ENCODE measurements at regions not wholly inside any gene's neighbourhood (a gene's known extent, or its start where the extent isn't known, plus 50 kb on each side); places are given as distances from the start of the nearest gene placed in this dataset.

DNA sequence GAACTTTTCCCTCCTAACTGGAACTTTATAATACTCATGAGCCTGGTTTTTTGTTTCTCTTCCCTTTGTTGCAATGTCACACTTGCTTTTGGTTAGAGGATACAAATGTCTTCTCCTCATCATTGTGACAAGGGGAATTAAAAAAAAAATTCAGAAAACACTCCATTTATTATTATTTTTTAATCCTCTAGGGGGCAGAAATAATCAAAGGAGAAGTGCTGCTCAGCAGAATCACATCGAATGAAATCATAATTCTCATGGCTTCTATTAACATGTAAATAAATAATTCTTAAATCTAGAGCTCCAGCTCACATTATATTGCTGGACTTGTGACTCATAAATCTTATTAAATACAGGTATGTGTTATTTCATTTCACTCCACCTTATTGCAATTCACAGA, 273.8 kb downstream of the TRIB2 start:
- TF ChIP-seq CTCF (IDR thresholded peaks at IDR 0.05; ENCODE audit: insufficient read depth, low read length): no peak
- TF ChIP-seq GABPA (IDR thresholded peaks at IDR 0.05; ENCODE audit: low read depth): no peak
- TF ChIP-seq REST (IDR thresholded peaks at IDR 0.05; ENCODE audit: insufficient replicate concordance, low read depth): no peak
